Testis (tissue), 2 donors: ENCODE measurements at regions not wholly inside any gene's neighbourhood (a gene's known extent, or its start where the extent isn't known, plus 50 kb on each side); places are given as distances from the start of the nearest gene placed in this dataset.
"Not testable (repeated sequence)": the region's sequence is repeated elsewhere in the genome, so short reads cannot be mapped to it uniquely, and the experiment has no call there.

ENCODE experiments used
- DNase-seq: peaks from one replicate; pipeline ENCODE4 v3.0.0-alpha.2; 2019
- H3K27ac ChIP-seq, 2 donors: fragments of 200-600 bp; sonication (generic); one replicate each; pipeline ENCODE4 v1.5.1; 2019
- H3K27me3 ChIP-seq: fragments of 200-600 bp; sonication (generic); one replicate; pipeline ENCODE4 v1.5.1; 2019
- H3K36me3 ChIP-seq: fragments of 200-600 bp; sonication (generic); one replicate; pipeline ENCODE4 v1.5.1; 2017; ENCODE audit warnings: low read depth; ENCODE audit errors: missing control alignments
- H3K4me1 ChIP-seq: fragments of 200-600 bp; sonication (generic); one replicate; pipeline ENCODE4 v1.5.1; 2019
- H3K4me3 ChIP-seq, 2 donors: fragments of 200-600 bp; sonication (generic); one replicate each; pipeline ENCODE4 v1.5.1; 2017 to 2019
- H3K9me3 ChIP-seq: fragments of 200-600 bp; sonication (generic); one replicate; pipeline ENCODE4 v1.5.1; 2017
- POLR2A ChIP-seq: fragments of 450-650 bp; IDR thresholded peaks from one replicate; pipeline ENCODE4 v1.6.1; 2017; ENCODE audit warnings: antibody characterized with exemption, mild to moderate bottlenecking, moderate library complexity
- WGBS, 2 donors: methylation state at CpG; one replicate each; pipeline ENCODE4 v1.1.5; 2018; 5-methylcytosine and 5-hydroxymethylcytosine counted together
- intact Hi-C: fragments of 100-400 bp; cut with DNase I; formaldehyde crosslinking; loops from one replicate; pipeline ENCODE4 v1.15.1; 2023; ENCODE audit warnings: low total_unique reads
- TF ChIP-seq, protein P1 (sequence below), 3 experiments: fragments of 450-650 bp in 2 of 3; fragments of 200-600 bp in 1 of 3; sonication (generic) in 1 of 3; IDR thresholded peaks; one replicate each; pipeline ENCODE4 v1.5.1; 2016 to 2019; ENCODE audit warnings: antibody characterized with exemption in 3 of 3, mild to moderate bottlenecking in 2 of 3, moderate library complexity in 1 of 3

DNA sequence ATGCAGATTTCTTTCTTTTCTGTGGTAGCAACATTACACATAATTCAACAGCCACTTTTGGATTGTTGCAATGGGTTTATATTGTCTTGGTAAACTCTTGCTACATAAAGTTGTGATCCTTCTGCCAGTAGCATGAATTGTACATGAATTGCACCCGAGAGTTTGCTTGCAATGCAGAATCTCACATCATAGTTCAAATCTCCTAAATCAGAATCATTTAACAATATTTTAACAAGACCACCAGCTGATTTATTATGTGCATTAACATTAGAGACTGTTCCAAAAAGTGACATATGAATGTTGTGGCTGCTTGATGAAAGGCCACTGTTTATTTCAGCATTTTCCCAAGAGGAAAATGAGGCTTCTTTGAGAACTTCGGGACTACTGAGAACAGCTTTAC lies 1491.8 kb upstream of the NUDT12 start:
- no peaks in the 10 kb centered on the region for H3K4me1 ChIP-seq
- no peak overlapping the region for H3K27ac ChIP-seq
- TF ChIP-seq, protein P1, sequence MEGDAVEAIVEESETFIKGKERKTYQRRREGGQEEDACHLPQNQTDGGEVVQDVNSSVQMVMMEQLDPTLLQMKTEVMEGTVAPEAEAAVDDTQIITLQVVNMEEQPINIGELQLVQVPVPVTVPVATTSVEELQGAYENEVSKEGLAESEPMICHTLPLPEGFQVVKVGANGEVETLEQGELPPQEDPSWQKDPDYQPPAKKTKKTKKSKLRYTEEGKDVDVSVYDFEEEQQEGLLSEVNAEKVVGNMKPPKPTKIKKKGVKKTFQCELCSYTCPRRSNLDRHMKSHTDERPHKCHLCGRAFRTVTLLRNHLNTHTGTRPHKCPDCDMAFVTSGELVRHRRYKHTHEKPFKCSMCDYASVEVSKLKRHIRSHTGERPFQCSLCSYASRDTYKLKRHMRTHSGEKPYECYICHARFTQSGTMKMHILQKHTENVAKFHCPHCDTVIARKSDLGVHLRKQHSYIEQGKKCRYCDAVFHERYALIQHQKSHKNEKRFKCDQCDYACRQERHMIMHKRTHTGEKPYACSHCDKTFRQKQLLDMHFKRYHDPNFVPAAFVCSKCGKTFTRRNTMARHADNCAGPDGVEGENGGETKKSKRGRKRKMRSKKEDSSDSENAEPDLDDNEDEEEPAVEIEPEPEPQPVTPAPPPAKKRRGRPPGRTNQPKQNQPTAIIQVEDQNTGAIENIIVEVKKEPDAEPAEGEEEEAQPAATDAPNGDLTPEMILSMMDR (IDR thresholded peaks at IDR 0.05), result no peak
- TF ChIP-seq POLR2A, result no peak
- intact Hi-C loops, result no loop called here
- 50 to 57% methylated on average over 2 of the region's 2 CpGs for WGBS, 2 donors
- no peak for DNase-seq
- H3K4me3 ChIP-seq, result no peak overlapping the region
- H3K36me3 ChIP-seq, result no peaks in the 10 kb centered on the region
- no peaks in the 10 kb centered on the region for H3K9me3 ChIP-seq
- H3K27me3 ChIP-seq, result no peaks in the 10 kb centered on the region

DNA sequence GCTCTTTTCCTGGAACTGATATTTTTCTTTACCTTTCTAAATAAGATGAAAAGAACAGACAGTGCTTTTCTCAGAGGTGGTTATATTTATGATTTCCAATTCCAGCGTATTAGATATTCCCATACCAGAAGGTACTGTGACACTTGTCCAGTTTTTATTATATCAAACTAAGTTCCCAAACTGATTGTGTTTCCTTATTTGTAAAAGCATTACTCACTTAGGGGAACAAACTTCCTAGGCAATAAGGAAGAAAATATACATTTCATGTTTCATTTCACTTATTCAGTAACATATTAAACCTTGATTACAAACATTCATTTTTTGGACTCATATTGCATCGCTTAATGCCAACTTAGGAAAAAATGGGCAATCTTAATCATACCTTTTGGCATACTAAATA lies 1480.0 kb upstream of the NUDT12 start:
- no peaks in the 10 kb centered on the region for H3K9me3 ChIP-seq
- H3K27me3 ChIP-seq, result no peaks in the 10 kb centered on the region
- H3K4me3 ChIP-seq, result no peak overlapping the region
- no peaks in the 10 kb centered on the region for H3K4me1 ChIP-seq
- no peak overlapping the region for H3K27ac ChIP-seq
- no peaks in the 10 kb centered on the region for H3K36me3 ChIP-seq
- DNase-seq, result no peak
- 88 to 95% methylated on average over 2 of the region's 2 CpGs for WGBS, 2 donors
- no peak for TF ChIP-seq POLR2A
- TF ChIP-seq, protein P1 (IDR thresholded peaks at IDR 0.05), result no peak
- intact Hi-C loops, result no loop called here

DNA sequence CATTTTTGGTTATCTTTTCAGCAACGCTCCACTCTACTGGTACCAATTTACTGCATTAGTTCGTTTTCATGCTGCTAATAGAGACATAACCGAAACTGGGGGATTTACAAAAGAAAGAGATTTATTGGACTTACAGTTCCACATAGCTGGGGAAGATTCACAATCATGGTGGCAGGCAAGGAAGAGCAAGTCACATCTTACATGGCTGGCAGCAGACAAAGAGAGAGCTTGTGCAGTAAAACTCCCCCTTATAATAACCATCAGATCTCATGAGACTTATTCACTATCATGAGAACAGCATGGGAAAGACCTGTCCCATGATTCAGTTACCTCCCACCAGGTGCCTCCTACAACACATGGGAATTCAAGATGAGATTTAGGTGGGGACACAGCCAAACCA lies 1474.2 kb upstream of the NUDT12 start:
- 85 to 87% methylated on average over 3 of the region's 3 CpGs for WGBS, 2 donors
- H3K36me3 ChIP-seq, intact Hi-C loops, H3K4me3 ChIP-seq, DNase-seq, H3K27ac ChIP-seq, H3K9me3 ChIP-seq, H3K27me3 ChIP-seq, H3K4me1 ChIP-seq: not testable (repeated sequence)

DNA sequence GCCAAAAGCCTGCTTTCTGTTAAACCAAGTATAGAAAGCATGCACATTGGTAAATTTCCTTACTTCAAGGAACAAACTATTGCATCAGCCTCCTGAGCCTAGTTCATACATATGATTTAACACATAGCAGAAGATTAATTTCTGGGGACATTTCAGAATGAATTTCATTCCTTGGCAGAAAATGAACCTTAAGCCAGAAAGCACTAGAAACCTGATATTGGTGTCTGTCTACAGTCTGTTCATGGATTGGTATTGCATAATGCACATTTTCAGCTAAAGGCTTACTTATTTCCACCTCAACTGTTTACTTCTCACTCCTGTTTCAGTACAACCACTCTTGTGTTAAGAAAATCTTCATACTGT lies 1471.8 kb upstream of the NUDT12 start:
- H3K4me3 ChIP-seq, result no peak overlapping the region
- TF ChIP-seq, protein P1 (IDR thresholded peaks at IDR 0.05), result no peak
- no peak for TF ChIP-seq POLR2A
- no peaks in the 10 kb centered on the region for H3K36me3 ChIP-seq
- no peaks in the 10 kb centered on the region for H3K4me1 ChIP-seq
- no peak for DNase-seq
- H3K9me3 ChIP-seq, result no peaks in the 10 kb centered on the region
- H3K27me3 ChIP-seq, result no peaks in the 10 kb centered on the region
- H3K27ac ChIP-seq, result no peak overlapping the region
- intact Hi-C loops, result no loop called here

DNA sequence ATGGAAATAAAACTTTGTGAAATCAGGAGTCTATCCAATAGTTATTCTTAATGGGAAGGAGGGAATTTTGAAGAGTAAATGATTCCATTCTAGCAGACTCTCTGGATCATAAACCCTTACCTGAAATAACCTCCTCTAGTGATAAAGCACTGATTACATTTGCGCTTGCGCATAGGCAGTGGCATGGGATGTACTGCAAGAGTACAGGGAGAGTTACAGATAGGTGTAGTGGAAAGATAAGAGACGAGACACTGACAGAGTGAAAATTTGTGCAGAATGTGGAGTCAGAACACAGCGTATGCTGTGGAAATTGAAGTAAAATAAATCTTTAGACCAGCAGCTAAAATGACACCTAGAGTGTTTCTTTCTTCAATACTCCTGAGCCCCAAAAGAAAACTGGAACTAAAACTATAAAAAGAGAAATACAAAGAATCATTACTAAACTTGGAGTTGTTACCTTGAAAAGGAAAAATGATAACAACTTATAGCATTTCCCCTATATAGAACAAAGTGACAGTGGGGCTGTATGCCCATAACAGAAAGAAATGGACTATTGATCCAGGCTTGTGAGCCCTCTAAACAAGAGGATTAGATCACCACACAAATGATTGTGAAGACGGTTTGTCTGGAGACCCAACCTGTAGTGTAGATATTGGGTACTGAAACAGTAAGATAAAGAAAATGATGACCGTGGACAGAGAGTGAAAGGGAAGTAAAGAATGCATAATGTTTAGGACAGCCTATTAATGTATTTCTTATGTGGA lies 1471.2 kb upstream of the NUDT12 start:
- H3K36me3 ChIP-seq, result no peaks in the 10 kb centered on the region
- H3K4me1 ChIP-seq, result no peaks in the 10 kb centered on the region
- 56 to 74% methylated on average over 6 of the region's 6 CpGs for WGBS, 2 donors
- H3K9me3 ChIP-seq, result no peaks in the 10 kb centered on the region
- TF ChIP-seq, protein P1 (IDR thresholded peaks at IDR 0.05), result no peak
- TF ChIP-seq POLR2A, result no peak
- no peaks in the 10 kb centered on the region for H3K27me3 ChIP-seq
- H3K27ac ChIP-seq, result no peak overlapping the region
- intact Hi-C loops, result no loop called here
- no peak overlapping the region for H3K4me3 ChIP-seq
- no peak for DNase-seq
